ENCODE measurements at regions not wholly inside any gene's neighbourhood (a gene's known extent, or its start where the extent isn't known, plus 50 kb on each side); places are given as distances from the start of the nearest gene placed in this dataset.

DNA sequence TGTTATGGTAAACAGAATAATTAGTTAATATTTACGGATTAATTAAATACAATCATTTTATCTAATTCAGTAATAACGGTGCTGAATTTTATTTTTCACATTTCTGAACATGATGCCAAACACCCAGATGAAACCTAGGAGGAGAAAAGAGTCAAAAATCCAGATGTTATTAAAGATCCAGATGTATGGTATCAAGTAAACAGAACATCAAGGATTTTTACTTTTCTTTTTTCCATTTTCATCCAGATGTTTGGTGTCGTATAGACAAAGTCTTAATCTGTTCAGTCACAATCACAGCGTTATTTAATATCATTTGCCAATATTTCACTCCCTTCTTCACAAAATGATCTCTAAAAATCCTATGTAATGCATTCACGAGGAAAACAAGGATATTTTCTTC lies 64.0 kb upstream of the NR2F2 start:
- TF ChIP-seq ZNF274 (IDR thresholded peaks at IDR 0.05; ENCODE audit: low read depth, low read length) (no peak), YY1 (IDR thresholded peaks at IDR 0.05; ENCODE audit: insufficient read depth, insufficient read length) (no peak), SUZ12 (IDR thresholded peaks at IDR 0.05; ENCODE audit: extremely low read depth, insufficient read depth, insufficient read length) (no peak)
